Tibial nerve (tissue), 4 donors: ENCODE measurements at regions not wholly inside any gene's neighbourhood (a gene's known extent, or its start where the extent isn't known, plus 50 kb on each side); places are given as distances from the start of the nearest gene placed in this dataset.

Source experiments
- EP300 ChIP-seq, 2 donors: sonication (generic); formaldehyde crosslinking; IDR thresholded peaks; one replicate each; pipeline ENCODE4 v1.6.1; 2017; ENCODE audit warnings: antibody characterized with exemption in 2 of 2, mild to moderate bottlenecking in 1 of 2
- POLR2A ChIP-seq, 2 donors: fragments of 450-650 bp; IDR thresholded peaks; one replicate each; pipeline ENCODE4 v1.6.1; 2017; ENCODE audit warnings: antibody characterized with exemption in 2 of 2, mild to moderate bottlenecking in 2 of 2, moderate library complexity in 2 of 2
- TF ChIP-seq, protein P1 (sequence below), 5 experiments: fragments of 200-600 bp in 3 of 5; fragments of 450-650 bp in 2 of 5; sonication (generic) in 3 of 5; IDR thresholded peaks; one replicate each; pipeline ENCODE4 v1.5.1; 2016 to 2019; ENCODE audit warnings: antibody characterized with exemption in 5 of 5, mild to moderate bottlenecking in 3 of 5, moderate library complexity in 2 of 5

DNA sequence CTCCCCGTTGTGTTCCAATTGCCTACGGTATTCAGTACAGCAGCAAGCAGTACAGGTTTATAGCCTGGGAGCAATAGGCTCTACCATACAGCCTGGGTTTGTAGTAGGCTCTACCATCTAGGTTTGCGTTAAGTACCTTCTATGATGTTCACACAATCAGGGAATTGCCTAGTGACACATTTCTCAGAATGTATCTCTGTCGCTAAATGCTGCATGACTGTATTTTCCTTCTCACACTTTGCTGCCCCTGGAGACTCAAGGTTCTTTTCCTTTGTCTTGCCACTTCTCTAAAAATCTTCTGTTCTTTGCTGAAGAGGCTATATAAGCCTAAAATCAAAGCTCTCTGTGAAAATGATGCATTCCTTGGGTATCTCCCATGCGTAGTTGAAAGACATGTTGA, 241.9 kb downstream of the CD83 start:
- TF ChIP-seq, protein P1, sequence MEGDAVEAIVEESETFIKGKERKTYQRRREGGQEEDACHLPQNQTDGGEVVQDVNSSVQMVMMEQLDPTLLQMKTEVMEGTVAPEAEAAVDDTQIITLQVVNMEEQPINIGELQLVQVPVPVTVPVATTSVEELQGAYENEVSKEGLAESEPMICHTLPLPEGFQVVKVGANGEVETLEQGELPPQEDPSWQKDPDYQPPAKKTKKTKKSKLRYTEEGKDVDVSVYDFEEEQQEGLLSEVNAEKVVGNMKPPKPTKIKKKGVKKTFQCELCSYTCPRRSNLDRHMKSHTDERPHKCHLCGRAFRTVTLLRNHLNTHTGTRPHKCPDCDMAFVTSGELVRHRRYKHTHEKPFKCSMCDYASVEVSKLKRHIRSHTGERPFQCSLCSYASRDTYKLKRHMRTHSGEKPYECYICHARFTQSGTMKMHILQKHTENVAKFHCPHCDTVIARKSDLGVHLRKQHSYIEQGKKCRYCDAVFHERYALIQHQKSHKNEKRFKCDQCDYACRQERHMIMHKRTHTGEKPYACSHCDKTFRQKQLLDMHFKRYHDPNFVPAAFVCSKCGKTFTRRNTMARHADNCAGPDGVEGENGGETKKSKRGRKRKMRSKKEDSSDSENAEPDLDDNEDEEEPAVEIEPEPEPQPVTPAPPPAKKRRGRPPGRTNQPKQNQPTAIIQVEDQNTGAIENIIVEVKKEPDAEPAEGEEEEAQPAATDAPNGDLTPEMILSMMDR (IDR thresholded peaks at IDR 0.05), result no peak
- TF ChIP-seq POLR2A (IDR thresholded peaks at IDR 0.05), result no peak
- no peak for TF ChIP-seq EP300 (IDR thresholded peaks at IDR 0.05)
